Hepatocyte (in vitro differentiated cells): ENCODE measurements at regions not wholly inside any gene's neighbourhood (a gene's known extent, or its start where the extent isn't known, plus 50 kb on each side); places are given as distances from the start of the nearest gene placed in this dataset.
A peak's percentile ranks its signal among the peaks of the same experiment; 100 is the strongest.

ENCODE experiments used
- EZH2 ChIP-seq: fragments of 200-600 bp; sonication (generic); IDR thresholded peaks from 2 replicates; pipeline ENCODE4 v1.6.1; 2016; ENCODE audit warnings: antibody characterized with exemption, mild to moderate bottlenecking, borderline replicate concordance
- TF ChIP-seq, protein P1 (sequence below): fragments of 200-600 bp; sonication (generic); IDR thresholded peaks from 2 replicates; pipeline ENCODE4 v1.5.1; 2016; ENCODE audit warnings: antibody characterized with exemption, mild to moderate bottlenecking; ENCODE audit not compliant: poor library complexity

DNA sequence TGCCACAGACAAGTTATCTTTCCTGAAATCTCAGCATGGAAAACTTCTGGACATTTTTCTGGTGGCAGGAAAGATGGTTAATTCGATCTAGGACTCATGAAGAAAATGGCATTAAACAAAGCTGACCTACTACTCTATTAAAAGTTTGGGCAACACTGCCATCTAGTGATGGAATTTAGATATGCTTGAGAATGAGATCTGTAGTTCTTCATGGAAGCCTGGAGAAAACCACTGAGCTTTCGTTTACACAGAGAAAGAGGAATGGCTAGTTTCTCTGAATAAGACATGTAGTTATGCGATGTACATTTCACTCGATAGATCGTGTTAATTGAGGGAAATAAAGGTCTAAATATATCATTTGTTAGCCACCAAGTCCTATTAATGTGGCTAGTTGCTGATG, 51.7 kb upstream of the CHRDL1 start:
- TF ChIP-seq, protein P1, sequence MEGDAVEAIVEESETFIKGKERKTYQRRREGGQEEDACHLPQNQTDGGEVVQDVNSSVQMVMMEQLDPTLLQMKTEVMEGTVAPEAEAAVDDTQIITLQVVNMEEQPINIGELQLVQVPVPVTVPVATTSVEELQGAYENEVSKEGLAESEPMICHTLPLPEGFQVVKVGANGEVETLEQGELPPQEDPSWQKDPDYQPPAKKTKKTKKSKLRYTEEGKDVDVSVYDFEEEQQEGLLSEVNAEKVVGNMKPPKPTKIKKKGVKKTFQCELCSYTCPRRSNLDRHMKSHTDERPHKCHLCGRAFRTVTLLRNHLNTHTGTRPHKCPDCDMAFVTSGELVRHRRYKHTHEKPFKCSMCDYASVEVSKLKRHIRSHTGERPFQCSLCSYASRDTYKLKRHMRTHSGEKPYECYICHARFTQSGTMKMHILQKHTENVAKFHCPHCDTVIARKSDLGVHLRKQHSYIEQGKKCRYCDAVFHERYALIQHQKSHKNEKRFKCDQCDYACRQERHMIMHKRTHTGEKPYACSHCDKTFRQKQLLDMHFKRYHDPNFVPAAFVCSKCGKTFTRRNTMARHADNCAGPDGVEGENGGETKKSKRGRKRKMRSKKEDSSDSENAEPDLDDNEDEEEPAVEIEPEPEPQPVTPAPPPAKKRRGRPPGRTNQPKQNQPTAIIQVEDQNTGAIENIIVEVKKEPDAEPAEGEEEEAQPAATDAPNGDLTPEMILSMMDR, result peak; percentile 65
- no peak for TF ChIP-seq EZH2
